H1 (cell line): ENCODE measurements at regions not wholly inside any gene's neighbourhood (a gene's known extent, or its start where the extent isn't known, plus 50 kb on each side); places are given as distances from the start of the nearest gene placed in this dataset.

Experiments used
- CTCF ChIP-seq, 3 experiments: IDR thresholded peaks; 1 replicate in 2 of 3; 2 replicates in 1 of 3; pipeline versions ENCODE4 v1.5.1 to v1.6.1; 2011; ENCODE audit warnings: low read length in 3 of 3, mild to moderate bottlenecking in 3 of 3, inconsistent platforms in 2 of 3, low read depth in 1 of 3, moderate library complexity in 1 of 3; ENCODE audit not compliant: insufficient read depth in 1 of 3; ENCODE audit errors: control extremely low read depth in 1 of 3
- KDM5A ChIP-seq: fragments of 200-600 bp; IDR thresholded peaks from 2 replicates; pipeline ENCODE4 v1.7.1; 2012; ENCODE audit warnings: mild to moderate bottlenecking, low read length, inconsistent platforms, mixed read lengths
- POLR2AphosphoS5 ChIP-seq: IDR thresholded peaks from 2 replicates; pipeline ENCODE4 v1.6.1; 2011; ENCODE audit warnings: low read depth, low read length
- SIN3A ChIP-seq, 2 experiments: IDR thresholded peaks in 1 of 2; conservative IDR thresholded peaks in 1 of 2; 2 replicates each; pipeline ENCODE4 v1.6.1; 2011 to 2012; ENCODE audit warnings: low read length in 2 of 2, improper control_type of control experiment in 1 of 2, low read depth in 1 of 2, mild to moderate bottlenecking in 1 of 2

- TF ChIP-seq POLR2AphosphoS5 (no peak), CTCF (IDR thresholded peaks at IDR 0.05; ENCODE audit: control extremely low read depth in 1 of 3, insufficient read depth in 1 of 3, low read depth in 1 of 3, low read length in 3 of 3) (no peak), KDM5A (no peak), SIN3A (conservative IDR thresholded peaks at IDR 0.05 in 1 of 2, IDR thresholded peaks at IDR 0.05 in 1 of 2; ENCODE audit: low read depth in 1 of 2, low read length in 2 of 2) (no peak)
Measured at GRCh38 chr2:45283764-45284620, 274.7 kb upstream of the SIX2 start.
